ENCODE measurements at regions not wholly inside any gene's neighbourhood (a gene's known extent, or its start where the extent isn't known, plus 50 kb on each side); places are given as distances from the start of the nearest gene placed in this dataset.
"Not testable (repeated sequence)": the region's sequence is repeated elsewhere in the genome, so short reads cannot be mapped to it uniquely, and the experiment has no call there.

DNA sequence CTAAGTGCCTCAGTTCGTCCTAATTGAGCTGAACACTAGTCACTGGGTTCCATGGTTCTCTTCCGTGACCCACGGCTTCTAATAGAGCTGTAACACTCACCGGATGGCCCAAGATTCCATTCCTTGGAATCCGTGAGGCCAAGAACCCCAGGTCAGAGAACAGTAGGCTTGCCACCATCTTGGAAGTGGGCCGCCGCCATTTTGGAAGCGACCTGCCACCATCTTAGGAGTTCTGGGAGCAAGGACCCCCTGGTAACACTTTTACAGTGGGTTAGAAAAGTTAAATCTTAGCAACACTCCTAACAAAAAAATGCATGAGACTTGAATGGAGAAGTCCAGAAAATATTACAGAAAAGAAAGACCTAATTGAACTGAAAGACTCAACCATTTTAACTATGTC, 84.5 kb downstream of the TMEM18 start:
- no peak for TF ChIP-seq JUND (IDR thresholded peaks at IDR 0.05; ENCODE audit: low read depth)
- no peak for DNase-seq (ENCODE audit: low read depth in 1 of 2, low spot score in 1 of 2)
- in situ Hi-C loops (cut with HindIII; ENCODE audit: low pct_unique_long_range_greater_than_20kb, low sequenced_read_pairs) = no loop called here

- TF ChIP-seq JUND (IDR thresholded peaks at IDR 0.05; ENCODE audit: low read depth) = no peak
- no peak for DNase-seq (ENCODE audit: low read depth in 1 of 2, low spot score in 1 of 2)
- in situ Hi-C loops (cut with HindIII; ENCODE audit: low pct_unique_long_range_greater_than_20kb, low sequenced_read_pairs) = no loop called here
Measured at GRCh38 chr2:590214-591175, 86.7 kb downstream of the TMEM18 start.

GRCh38 chr2:589281-590130, 87.7 kb downstream of the TMEM18 start:
- peak in 1 of 2 experiments; percentile 57 for DNase-seq (ENCODE audit: low read depth in 1 of 2, low spot score in 1 of 2)
- in situ Hi-C loops (cut with HindIII; ENCODE audit: low pct_unique_long_range_greater_than_20kb, low sequenced_read_pairs) = no loop called here
- TF ChIP-seq JUND (IDR thresholded peaks at IDR 0.05; ENCODE audit: low read depth) = no peak

DNA sequence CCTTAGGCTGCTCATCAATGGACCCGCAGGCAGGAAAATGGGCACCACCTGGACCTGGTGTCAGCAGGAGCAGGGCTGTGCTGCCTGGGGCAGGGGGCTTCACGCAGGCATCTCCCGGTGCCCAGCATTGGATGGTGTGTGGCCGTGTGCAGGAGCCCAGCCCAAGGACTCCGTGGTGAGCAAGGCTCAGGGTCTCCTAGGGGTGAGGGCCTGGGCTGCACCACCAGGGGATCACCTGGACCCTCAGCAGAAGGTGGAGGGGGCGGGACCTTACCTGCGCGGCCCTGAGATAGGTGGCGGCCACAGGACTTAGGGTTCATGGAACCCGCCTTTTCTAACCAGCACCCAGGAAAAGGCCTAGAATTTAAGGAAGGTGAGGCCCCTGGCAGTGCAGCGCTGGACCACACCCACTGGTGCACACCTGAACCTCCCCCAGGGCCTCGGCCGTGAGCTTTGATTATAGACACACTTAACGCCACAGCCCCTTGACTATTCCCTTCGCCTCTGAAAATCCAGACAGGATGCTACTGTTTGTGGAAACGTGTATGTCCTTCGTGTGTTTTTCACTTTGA, 89.0 kb downstream of the TMEM18 start:
- DNase-seq (ENCODE audit: low read depth in 1 of 2, low spot score in 1 of 2) = no peak
- no peak for TF ChIP-seq JUND (IDR thresholded peaks at IDR 0.05; ENCODE audit: low read depth)
- in situ Hi-C loops (cut with HindIII; ENCODE audit: low pct_unique_long_range_greater_than_20kb, low sequenced_read_pairs) = no loop called here

DNA sequence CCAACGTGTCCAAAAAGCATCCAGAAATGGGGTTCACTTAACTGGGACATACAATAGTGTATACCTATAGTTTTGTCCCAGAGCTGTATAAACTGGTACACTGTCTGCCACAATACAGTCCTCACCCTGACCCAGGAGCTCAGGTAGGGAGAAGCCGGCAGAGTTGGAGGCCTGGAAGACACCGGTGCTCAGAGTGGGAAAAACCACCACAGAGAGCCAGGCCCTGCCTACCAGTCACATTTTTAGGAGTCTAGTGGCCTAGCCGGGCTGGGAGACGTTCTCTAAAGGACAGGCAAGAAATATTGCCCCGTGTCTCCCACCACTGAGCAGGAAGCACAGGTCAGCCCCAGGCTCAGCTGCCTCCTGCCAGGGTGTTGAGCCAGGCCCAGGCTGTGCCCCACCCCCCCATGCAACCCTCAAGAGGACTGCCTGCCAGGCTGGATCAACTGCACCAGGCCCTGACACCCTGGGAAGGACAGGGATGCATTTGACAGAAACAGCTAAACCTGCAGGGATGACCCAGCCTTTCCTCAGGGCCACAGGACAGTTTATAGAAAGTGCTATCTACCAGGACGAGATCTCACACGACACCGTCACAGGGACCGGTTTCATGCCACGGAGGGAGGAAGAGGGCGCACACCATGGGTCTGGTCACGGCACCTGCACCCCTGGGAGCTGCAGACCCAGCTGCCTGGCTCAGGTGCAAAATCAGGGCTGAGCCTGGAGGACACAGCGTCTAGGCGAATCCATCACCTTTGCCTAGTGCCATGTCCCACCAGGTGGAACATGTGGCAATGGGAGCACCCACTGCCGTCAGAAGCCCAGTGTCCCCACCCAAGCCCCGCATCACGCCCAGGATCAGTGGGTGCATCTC, 89.9 kb downstream of the TMEM18 start:
- DNase-seq (ENCODE audit: low read depth in 1 of 2, low spot score in 1 of 2) = no peak
- no peak for TF ChIP-seq JUND (IDR thresholded peaks at IDR 0.05; ENCODE audit: low read depth)
- in situ Hi-C loops (cut with HindIII; ENCODE audit: low pct_unique_long_range_greater_than_20kb, low sequenced_read_pairs) = no loop called here

- no peak for DNase-seq (ENCODE audit: low read depth in 1 of 2, low spot score in 1 of 2)
- in situ Hi-C loops (cut with HindIII; ENCODE audit: low pct_unique_long_range_greater_than_20kb, low sequenced_read_pairs) = no loop called here
- no peak for TF ChIP-seq JUND (IDR thresholded peaks at IDR 0.05; ENCODE audit: low read depth)
Measured at GRCh38 chr2:586641-587076, 90.5 kb downstream of the TMEM18 start.

DNA sequence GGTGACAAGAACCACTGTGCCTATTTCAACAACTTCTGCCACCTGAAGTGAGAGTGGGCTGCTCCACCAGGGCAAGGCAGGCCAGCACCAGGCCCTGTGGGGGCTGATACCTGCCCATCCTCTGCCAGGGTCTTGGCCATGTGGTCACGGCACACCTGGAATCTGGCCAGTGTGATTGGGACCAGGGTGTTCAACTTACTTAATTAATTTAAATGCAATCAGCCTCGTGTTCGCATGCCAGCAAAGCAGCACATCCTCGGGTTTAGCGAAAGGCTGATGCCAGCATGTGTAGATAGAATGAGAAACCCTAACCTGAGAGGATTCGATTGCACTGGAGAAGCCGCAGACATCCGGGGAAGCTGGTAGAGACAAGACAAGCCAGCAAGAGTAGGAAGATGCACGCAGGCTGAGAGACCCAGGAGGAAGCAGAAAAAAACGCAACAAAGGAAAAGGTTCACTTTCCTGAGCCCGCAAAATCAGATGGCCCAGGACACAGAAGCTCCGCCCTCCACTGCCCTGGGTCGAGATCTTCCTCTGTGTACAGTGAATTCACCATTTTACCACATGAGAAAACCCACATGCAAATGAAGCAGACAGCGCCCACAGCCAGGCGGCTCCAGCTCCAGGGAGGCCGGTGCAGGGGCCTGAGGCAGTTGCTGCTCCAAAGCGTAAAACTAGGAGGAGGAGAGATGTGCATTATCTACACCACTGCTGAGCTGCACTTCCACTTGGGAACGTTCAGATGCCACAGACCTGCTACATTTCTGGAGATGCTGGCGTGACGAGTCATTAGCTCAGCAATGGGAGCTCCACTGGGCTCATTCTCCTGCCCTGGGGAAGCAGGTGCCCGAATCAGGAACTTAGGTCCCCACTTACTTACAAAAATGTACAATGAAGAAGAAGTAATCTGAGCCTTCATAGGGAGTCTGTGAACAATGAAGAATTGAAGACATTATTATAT, 92.1 kb downstream of the TMEM18 start:
- in situ Hi-C loops (cut with HindIII; ENCODE audit: low pct_unique_long_range_greater_than_20kb, low sequenced_read_pairs) = no loop called here
- TF ChIP-seq JUND (IDR thresholded peaks at IDR 0.05; ENCODE audit: low read depth) = no peak
- no peak for DNase-seq (ENCODE audit: low read depth in 1 of 2, low spot score in 1 of 2)

DNA sequence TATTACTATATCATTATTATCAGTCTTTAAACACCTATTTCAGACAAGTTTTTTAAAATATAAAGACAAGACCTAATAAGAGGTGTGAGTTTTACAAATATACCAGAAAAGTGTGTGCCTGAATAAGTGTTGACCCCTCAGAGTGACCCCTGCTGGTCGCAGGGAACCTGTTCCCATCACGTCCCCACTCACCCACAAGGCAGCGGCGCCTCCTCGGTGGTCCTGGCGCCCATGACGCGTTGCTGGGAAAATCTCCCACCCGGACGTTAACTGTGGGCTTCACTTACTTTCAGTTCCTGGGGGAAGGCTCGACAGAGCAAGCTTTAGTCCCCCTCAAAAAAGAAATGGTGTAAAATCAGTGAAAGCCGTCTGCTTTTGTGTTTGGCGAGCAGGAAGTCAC, 93.5 kb downstream of the TMEM18 start:
- DNase-seq (ENCODE audit: low read depth in 1 of 2, low spot score in 1 of 2) = no peak
- TF ChIP-seq JUND (IDR thresholded peaks at IDR 0.05; ENCODE audit: low read depth) = no peak
- in situ Hi-C loops (cut with HindIII; ENCODE audit: low pct_unique_long_range_greater_than_20kb, low sequenced_read_pairs) = no loop called here

DNA sequence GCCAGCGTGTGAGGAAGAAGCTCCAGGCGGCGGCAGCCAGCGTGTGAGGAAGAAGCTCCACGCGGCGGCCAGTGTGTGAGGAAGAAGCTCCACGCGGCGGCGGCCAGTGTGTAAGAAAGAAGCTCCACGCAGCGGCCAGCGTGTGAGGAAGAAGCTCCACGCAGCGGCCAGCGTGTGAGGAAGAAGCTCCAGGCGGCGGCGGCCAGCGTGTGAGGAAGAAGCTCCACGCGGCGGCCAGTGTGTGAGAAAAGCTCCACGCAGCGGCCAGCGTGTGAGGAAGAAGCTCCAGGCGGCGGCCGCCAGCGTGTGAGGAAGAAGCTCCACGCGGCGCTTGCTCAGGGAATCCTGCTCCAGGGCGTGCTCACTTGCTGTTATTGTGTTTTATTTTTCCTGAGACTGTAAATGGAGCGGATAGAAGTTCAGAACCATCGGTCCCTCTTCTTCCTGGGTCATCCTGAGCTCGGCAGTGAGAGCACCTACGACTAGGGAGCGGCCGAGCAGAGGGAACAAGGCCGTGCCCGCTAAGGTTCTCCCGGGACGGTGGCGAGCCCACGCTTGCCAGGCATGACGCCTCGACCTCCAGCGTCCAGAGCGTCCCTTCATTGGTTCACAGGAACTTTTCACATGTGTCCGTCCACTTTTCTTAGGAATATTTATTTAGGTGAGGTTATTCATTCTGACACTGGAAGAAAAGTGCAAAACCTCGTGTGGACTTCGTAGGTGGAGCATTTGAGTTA, 94.2 kb downstream of the TMEM18 start:
- in situ Hi-C loops (cut with HindIII; ENCODE audit: low pct_unique_long_range_greater_than_20kb, low sequenced_read_pairs) = no loop called here
- no peak for DNase-seq (ENCODE audit: low read depth in 1 of 2, low spot score in 1 of 2)
- TF ChIP-seq JUND (IDR thresholded peaks at IDR 0.05; ENCODE audit: low read depth) = no peak

- DNase-seq (ENCODE audit: low read depth in 1 of 2, low spot score in 1 of 2); in situ Hi-C loops (cut with HindIII; ENCODE audit: low pct_unique_long_range_greater_than_20kb, low sequenced_read_pairs): not testable (repeated sequence)
Measured at GRCh38 chr2:582289-582688, 94.9 kb downstream of the TMEM18 start.

All from T47D (cell line).